Inflammatory macrophage treated with lipopolysaccharide for 4 hours (primary cell): ENCODE measurements at regions not wholly inside any gene's neighbourhood (a gene's known extent, or its start where the extent isn't known, plus 50 kb on each side); places are given as distances from the start of the nearest gene placed in this dataset.
"Not testable (repeated sequence)": the region's sequence is repeated elsewhere in the genome, so short reads cannot be mapped to it uniquely, and the experiment has no call there.

Experiments used
- DNase-seq: peaks from one replicate; pipeline ENCODE4 v3.0.0-alpha.2; 2020

GRCh38 chr19:29006057-29006735 is 206.8 kb downstream of the UQCRFS1 start:
- DNase-seq: no peak

GRCh38 chr19:29004796-29005195 is 208.2 kb downstream of the UQCRFS1 start:
- DNase-seq: no peak

- no peak for DNase-seq
These were observed 209.1 kb downstream of the UQCRFS1 start for GRCh38 chr19:29003641-29004409.

- DNase-seq: no peak
These were observed 210.6 kb downstream of the UQCRFS1 start for GRCh38 chr19:29002336-29002735.

- DNase-seq: no peak
These were observed 211.2 kb downstream of the UQCRFS1 start for GRCh38 chr19:29001597-29002245.

DNA sequence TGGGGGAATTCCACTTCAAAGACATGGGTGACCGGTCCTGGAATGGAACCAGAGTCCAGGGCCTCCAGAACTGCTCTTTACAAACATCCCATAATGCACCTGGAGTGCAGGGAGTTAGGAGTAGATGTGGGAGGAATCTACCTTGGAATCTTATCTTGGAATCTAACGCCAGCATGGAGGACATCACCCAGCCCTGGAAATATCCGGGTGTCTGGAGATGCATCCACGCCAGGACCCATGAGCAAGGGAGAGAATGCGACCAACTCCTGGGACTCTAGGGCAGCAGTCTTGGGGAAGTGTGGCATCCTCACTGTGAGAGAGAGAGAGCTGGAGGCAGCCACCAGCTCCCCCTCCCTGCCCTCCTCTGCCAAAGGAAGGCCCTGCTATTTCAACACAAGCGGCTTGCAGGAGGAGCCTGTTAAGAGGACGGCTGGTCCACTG is 211.8 kb downstream of the UQCRFS1 start:
- DNase-seq: no peak

GRCh38 chr19:28999724-29000433 is 213.1 kb downstream of the UQCRFS1 start:
- DNase-seq: no peak

DNA sequence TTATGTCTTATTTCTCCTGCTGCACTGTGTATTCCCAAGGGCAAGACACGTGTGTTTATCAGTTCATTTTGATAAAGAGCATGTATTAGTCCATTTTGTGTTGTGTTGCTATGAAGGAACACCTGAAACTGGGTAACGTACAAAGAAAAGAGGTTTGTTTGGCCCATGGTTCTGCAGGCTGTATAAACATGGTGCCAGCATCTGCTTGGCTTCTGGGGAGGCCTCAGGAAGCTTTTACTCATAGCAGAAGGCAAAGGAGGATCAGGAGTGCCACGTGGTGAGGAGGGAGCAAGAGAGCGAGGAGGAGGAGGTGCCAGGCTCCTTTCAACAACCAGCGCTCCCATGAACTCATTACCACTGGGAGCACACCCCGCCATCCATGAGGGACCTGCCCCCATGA is 214.0 kb downstream of the UQCRFS1 start:
- no peak for DNase-seq

- not testable (repeated sequence) for DNase-seq
These were observed 215.1 kb downstream of the UQCRFS1 start for GRCh38 chr19:28997866-28998265.

- no peak for DNase-seq
These were observed 222.4 kb downstream of the UQCRFS1 start for GRCh38 chr19:28990522-28990921.

- no peak for DNase-seq
These were observed 223.2 kb downstream of the UQCRFS1 start for GRCh38 chr19:28989739-28990138.

GRCh38 chr19:28988066-28988465 is 224.9 kb downstream of the UQCRFS1 start:
- no peak for DNase-seq

DNA sequence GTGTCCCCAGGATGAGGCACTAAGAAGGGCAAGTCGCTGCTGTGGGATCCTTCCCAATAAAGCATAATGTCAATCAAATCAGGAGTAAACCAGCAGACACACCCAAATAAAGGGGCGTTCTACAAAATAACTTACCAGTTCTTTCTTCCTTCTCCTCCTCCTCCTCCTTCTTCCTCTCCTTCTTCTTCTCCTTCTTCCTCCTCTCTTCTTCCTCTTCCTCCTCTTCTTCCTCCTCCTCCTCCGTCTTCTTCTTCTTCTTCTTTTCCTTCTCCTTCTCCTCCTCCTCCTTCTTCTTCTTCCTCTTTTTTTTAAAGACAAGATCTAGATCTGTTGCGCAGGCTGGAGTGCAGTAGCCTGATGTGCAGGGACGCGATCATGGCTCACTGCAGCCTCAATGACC is 225.8 kb downstream of the UQCRFS1 start:
- DNase-seq: no peak

DNA sequence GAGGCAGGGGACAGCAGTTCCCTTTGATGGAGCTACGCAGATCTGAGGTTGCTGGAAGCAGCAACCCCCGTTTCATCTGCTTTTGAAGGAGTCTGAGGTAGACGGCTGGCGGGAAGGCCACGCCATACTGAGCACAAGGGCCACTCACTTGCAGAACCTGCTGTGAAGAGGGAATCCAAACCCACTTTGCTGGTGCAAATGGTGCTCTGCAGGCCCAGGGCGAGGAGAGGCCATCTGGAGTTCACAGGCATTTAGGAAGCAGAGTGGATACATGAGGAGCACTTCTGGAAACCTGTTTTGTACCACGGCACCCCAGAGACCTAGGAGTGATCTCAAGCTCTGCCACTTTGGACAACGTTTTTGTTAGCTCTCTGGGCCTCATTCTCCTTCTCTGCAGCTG is 227.8 kb downstream of the UQCRFS1 start:
- DNase-seq: no peak

DNA sequence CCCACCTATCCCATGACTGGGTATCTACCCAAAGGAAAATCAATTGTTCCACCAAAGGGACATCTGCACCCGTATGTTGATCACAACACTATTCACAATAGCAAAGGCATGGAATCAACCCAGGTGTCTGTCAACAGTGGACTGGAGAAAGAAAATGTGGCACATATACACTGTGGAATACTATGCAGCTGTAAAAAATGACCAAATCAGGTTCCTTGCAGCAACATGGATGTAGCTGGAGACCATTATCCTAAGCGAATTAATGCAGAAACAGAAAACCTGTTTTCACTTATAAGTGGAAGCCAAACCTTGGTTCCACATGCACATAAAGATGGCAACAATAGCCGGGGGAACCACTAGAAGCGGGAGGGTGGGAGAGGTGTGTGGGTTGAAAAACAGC is 228.6 kb downstream of the UQCRFS1 start:
- DNase-seq: no peak

DNA sequence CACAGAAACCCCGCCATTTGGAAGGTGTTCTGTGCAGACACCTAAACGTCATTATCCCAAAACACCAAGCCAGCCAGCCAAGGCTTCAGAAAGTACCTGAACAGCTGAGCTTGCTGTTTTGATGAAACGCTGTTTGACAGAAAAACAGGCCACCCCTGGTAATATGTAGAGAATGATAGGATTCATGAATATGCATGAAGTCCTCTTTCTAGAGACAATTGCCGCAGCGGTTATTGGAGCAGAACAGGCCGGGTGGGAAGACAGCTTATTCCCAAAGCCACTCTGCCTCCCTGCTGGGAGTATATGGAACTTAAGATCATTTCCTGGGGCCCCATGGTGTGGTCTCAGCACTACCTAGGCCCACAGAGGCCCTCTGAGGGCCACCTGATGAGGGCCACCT is 229.5 kb downstream of the UQCRFS1 start:
- DNase-seq: no peak

DNA sequence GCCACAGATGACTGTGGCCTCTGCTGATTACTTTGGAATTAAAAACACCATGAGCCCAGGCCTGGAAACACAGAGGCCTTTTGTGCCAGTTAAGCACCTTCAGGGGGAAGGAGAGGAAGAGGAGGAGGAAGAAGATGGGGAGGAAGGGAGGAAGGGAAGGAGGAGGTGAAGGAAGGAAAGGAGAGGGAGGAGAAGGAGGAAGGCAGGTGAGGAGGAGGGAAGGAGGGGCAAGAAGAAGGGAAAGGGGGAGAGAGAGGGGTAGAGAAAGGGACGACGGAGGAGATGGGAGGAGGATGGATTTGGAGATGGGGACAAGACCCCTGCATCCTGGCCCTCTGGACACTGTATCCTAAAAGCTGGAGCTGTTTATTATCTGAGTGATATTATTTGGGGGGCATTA is 231.0 kb downstream of the UQCRFS1 start:
- no peak for DNase-seq

- DNase-seq: no peak
These were observed 231.4 kb downstream of the UQCRFS1 start for GRCh38 chr19:28981518-28981917.

- DNase-seq: no peak
These were observed 232.6 kb downstream of the UQCRFS1 start for GRCh38 chr19:28980236-28980868.

GRCh38 chr19:28977826-28978225 is 235.1 kb downstream of the UQCRFS1 start:
- no peak for DNase-seq

GRCh38 chr19:28972058-28972852 is 240.7 kb downstream of the UQCRFS1 start:
- no peak for DNase-seq

DNA sequence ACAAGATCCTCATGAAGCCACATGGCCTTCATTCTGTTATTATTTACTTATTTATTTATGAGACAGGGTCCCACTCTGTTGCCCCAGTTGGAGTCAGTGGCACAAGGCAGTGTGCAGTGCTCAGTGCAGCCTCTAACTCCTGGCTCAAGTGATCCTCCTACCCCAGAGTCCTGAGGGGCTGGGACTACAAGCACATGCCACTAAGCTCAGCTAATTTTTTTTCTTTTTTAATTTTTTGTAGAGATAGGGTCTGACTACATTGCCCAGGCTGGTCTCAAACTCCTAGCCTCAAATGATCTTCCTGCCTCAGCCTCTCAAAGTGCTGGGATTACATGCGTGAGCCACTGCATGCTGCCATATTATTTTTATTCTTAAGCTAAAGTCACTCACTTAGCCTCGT is 241.4 kb downstream of the UQCRFS1 start:
- no peak for DNase-seq
